ENCODE measurements at regions not wholly inside any gene's neighbourhood (a gene's known extent, or its start where the extent isn't known, plus 50 kb on each side); places are given as distances from the start of the nearest gene placed in this dataset.
"Not testable (repeated sequence)": the region's sequence is repeated elsewhere in the genome, so short reads cannot be mapped to it uniquely, and the experiment has no call there.

GRCh38 chr2:236380051-236380612 is 115.9 kb upstream of the ASB18 start:
- no peaks in the 10 kb centered on the region for H3K9me3 Mint-ChIP-seq
- no peak overlapping the region for H3K4me3 Mint-ChIP-seq

GRCh38 chr2:236381253-236381652 is 117.0 kb upstream of the ASB18 start:
- not testable (repeated sequence) for H3K4me3 Mint-ChIP-seq; H3K36me3 Mint-ChIP-seq (ENCODE audit: low read depth); H3K4me1 Mint-ChIP-seq (ENCODE audit: low read depth); H3K9me3 Mint-ChIP-seq; H3K27me3 Mint-ChIP-seq (ENCODE audit: low read depth); H3K27ac Mint-ChIP-seq

More at GRCh38 chr2:236380051-236380612, 115.9 kb upstream of the ASB18 start:
- Mint-ChIP-seq H3K36me3 (ENCODE audit: low read depth) (no peaks in the 10 kb centered on the region), H3K4me1 (ENCODE audit: low read depth) (no peaks in the 10 kb centered on the region), H3K27ac (no peak overlapping the region), H3K27me3 (ENCODE audit: low read depth) (peaks cover 11% of the 10 kb centered on the region)

GRCh38 chr2:236389284-236390216 is 125.3 kb upstream of the ASB18 start:
- not testable (repeated sequence) for H3K9me3 Mint-ChIP-seq; H3K36me3 Mint-ChIP-seq (ENCODE audit: low read depth); H3K4me3 Mint-ChIP-seq; H3K27ac Mint-ChIP-seq; H3K4me1 Mint-ChIP-seq (ENCODE audit: low read depth); H3K27me3 Mint-ChIP-seq (ENCODE audit: low read depth)

GRCh38 chr2:236393101-236393500 is 128.9 kb upstream of the ASB18 start:
- Mint-ChIP-seq H3K27me3 (ENCODE audit: low read depth) (no peaks in the 10 kb centered on the region), H3K9me3 (no peaks in the 10 kb centered on the region), H3K4me1 (ENCODE audit: low read depth) (no peaks in the 10 kb centered on the region), H3K36me3 (ENCODE audit: low read depth) (no peaks in the 10 kb centered on the region), H3K4me3 (no peak overlapping the region), H3K27ac (no peak overlapping the region)

- Mint-ChIP-seq H3K27ac (no peak overlapping the region), H3K4me3 (no peak overlapping the region), H3K9me3 (no peaks in the 10 kb centered on the region), H3K36me3 (ENCODE audit: low read depth) (no peaks in the 10 kb centered on the region), H3K4me1 (ENCODE audit: low read depth) (no peaks in the 10 kb centered on the region), H3K27me3 (ENCODE audit: low read depth) (no peaks in the 10 kb centered on the region)
These were observed 129.4 kb upstream of the ASB18 start for GRCh38 chr2:236393581-236393980.

- H3K27me3 Mint-ChIP-seq (ENCODE audit: low read depth): no peaks in the 10 kb centered on the region
- no peaks in the 10 kb centered on the region for H3K9me3 Mint-ChIP-seq
- H3K4me1 Mint-ChIP-seq (ENCODE audit: low read depth): no peaks in the 10 kb centered on the region
- no peak overlapping the region for H3K27ac Mint-ChIP-seq
- H3K4me3 Mint-ChIP-seq: no peak overlapping the region
- no peaks in the 10 kb centered on the region for H3K36me3 Mint-ChIP-seq (ENCODE audit: low read depth)
These were observed 130.4 kb upstream of the ASB18 start for GRCh38 chr2:236394571-236394970.

- no peak overlapping the region for H3K4me3 Mint-ChIP-seq
- no peak overlapping the region for H3K27ac Mint-ChIP-seq
- H3K4me1 Mint-ChIP-seq (ENCODE audit: low read depth): no peaks in the 10 kb centered on the region
- no peaks in the 10 kb centered on the region for H3K36me3 Mint-ChIP-seq (ENCODE audit: low read depth)
- H3K27me3 Mint-ChIP-seq (ENCODE audit: low read depth): no peaks in the 10 kb centered on the region
- no peaks in the 10 kb centered on the region for H3K9me3 Mint-ChIP-seq
These were observed 130.9 kb upstream of the ASB18 start for GRCh38 chr2:236395067-236395466.

- Mint-ChIP-seq H3K27me3 (ENCODE audit: low read depth) (no peaks in the 10 kb centered on the region), H3K4me3 (no peak overlapping the region), H3K36me3 (ENCODE audit: low read depth) (no peaks in the 10 kb centered on the region), H3K9me3 (no peaks in the 10 kb centered on the region), H3K4me1 (ENCODE audit: low read depth) (no peaks in the 10 kb centered on the region), H3K27ac (no peak overlapping the region)
These were observed 132.7 kb upstream of the ASB18 start for GRCh38 chr2:236396818-236397350.

- no peaks in the 10 kb centered on the region for H3K9me3 Mint-ChIP-seq
These were observed 133.5 kb upstream of the ASB18 start for GRCh38 chr2:236397681-236398080.

GRCh38 chr2:236399409-236399808 is 135.2 kb upstream of the ASB18 start:
- H3K36me3 Mint-ChIP-seq (ENCODE audit: low read depth): no peaks in the 10 kb centered on the region
- no peaks in the 10 kb centered on the region for H3K9me3 Mint-ChIP-seq
- no peaks in the 10 kb centered on the region for H3K27me3 Mint-ChIP-seq (ENCODE audit: low read depth)
- H3K27ac Mint-ChIP-seq: no peak overlapping the region
- no peak overlapping the region for H3K4me3 Mint-ChIP-seq
- H3K4me1 Mint-ChIP-seq (ENCODE audit: low read depth): no peaks in the 10 kb centered on the region

More at GRCh38 chr2:236397681-236398080, 133.5 kb upstream of the ASB18 start:
- Mint-ChIP-seq H3K27me3 (ENCODE audit: low read depth) (no peaks in the 10 kb centered on the region), H3K4me3 (no peak overlapping the region), H3K36me3 (ENCODE audit: low read depth) (no peaks in the 10 kb centered on the region), H3K27ac (no peak overlapping the region), H3K4me1 (ENCODE audit: low read depth) (no peaks in the 10 kb centered on the region)

- H3K36me3 Mint-ChIP-seq (ENCODE audit: low read depth): no peaks in the 10 kb centered on the region
- H3K9me3 Mint-ChIP-seq: no peaks in the 10 kb centered on the region
- H3K4me3 Mint-ChIP-seq: no peak overlapping the region
- H3K4me1 Mint-ChIP-seq (ENCODE audit: low read depth): no peaks in the 10 kb centered on the region
- no peak overlapping the region for H3K27ac Mint-ChIP-seq
- no peaks in the 10 kb centered on the region for H3K27me3 Mint-ChIP-seq (ENCODE audit: low read depth)
These were observed 135.9 kb upstream of the ASB18 start for GRCh38 chr2:236400046-236400574.

GRCh38 chr2:236400594-236401360 is 136.6 kb upstream of the ASB18 start:
- no peaks in the 10 kb centered on the region for H3K36me3 Mint-ChIP-seq (ENCODE audit: low read depth)
- H3K27ac Mint-ChIP-seq: no peak overlapping the region
- H3K9me3 Mint-ChIP-seq: no peaks in the 10 kb centered on the region
- no peak overlapping the region for H3K4me3 Mint-ChIP-seq
- no peaks in the 10 kb centered on the region for H3K4me1 Mint-ChIP-seq (ENCODE audit: low read depth)
- H3K27me3 Mint-ChIP-seq (ENCODE audit: low read depth): no peaks in the 10 kb centered on the region

- Mint-ChIP-seq H3K27ac (no peak overlapping the region), H3K27me3 (ENCODE audit: low read depth) (no peaks in the 10 kb centered on the region), H3K4me1 (ENCODE audit: low read depth) (no peaks in the 10 kb centered on the region), H3K36me3 (ENCODE audit: low read depth) (no peaks in the 10 kb centered on the region), H3K9me3 (no peaks in the 10 kb centered on the region), H3K4me3 (no peak overlapping the region)
These were observed 138.0 kb upstream of the ASB18 start for GRCh38 chr2:236402033-236402790.

- Mint-ChIP-seq H3K36me3 (ENCODE audit: low read depth) (no peaks in the 10 kb centered on the region), H3K4me3 (no peak overlapping the region), H3K4me1 (ENCODE audit: low read depth) (no peaks in the 10 kb centered on the region), H3K9me3 (no peaks in the 10 kb centered on the region), H3K27me3 (ENCODE audit: low read depth) (no peaks in the 10 kb centered on the region), H3K27ac (no peak overlapping the region)
These were observed 138.9 kb upstream of the ASB18 start for GRCh38 chr2:236403125-236403524.

All from T-helper 1 cell treated with Interleukin-12 subunit alpha and Interleukin-12 subunit beta and Interleukin-4 antibody, amounts not matched to agents 30 μg/mL and 1 μg/mL, for 36 hours (primary cell).